Astrocyte (in vitro differentiated cells and primary cell): ENCODE measurements at regions not wholly inside any gene's neighbourhood (a gene's known extent, or its start where the extent isn't known, plus 50 kb on each side); places are given as distances from the start of the nearest gene placed in this dataset.

ENCODE experiments used
- DNase-seq: peaks from one replicate; pipeline ENCODE4 v3.0.0-alpha.2; 2010; ENCODE audit warnings: low read depth
- FAIRE-seq: peaks from 2 replicates; lab custom pipeline; 2011; peaks lifted over from hg19 to GRCh38; lab: Jason Lieb, UNC
- H2AFZ ChIP-seq: 2 replicates; pipeline ENCODE4 v1.6.0; 2012; ENCODE audit warnings: low read depth, low read length, inconsistent platforms
- H3K27ac ChIP-seq: 2 replicates; pipeline ENCODE4 v1.5.1; 2011; ENCODE audit warnings: low read depth, low read length, inconsistent platforms
- H3K27me3 ChIP-seq: 2 replicates; pipeline ENCODE4 v1.6.0; 2011; ENCODE audit warnings: low read length, inconsistent platforms; ENCODE audit not compliant: insufficient read depth
- H3K36me3 ChIP-seq: 2 replicates; pipeline ENCODE4 v1.5.1; 2011; ENCODE audit warnings: low read length, inconsistent platforms; ENCODE audit not compliant: insufficient read depth
- H3K4me1 ChIP-seq: 2 replicates; pipeline ENCODE4 v1.5.1; 2011; ENCODE audit warnings: low read length, inconsistent platforms; ENCODE audit not compliant: insufficient read depth
- H3K4me2 ChIP-seq: 2 replicates; pipeline ENCODE4 v1.6.0; 2012; ENCODE audit warnings: low read length, inconsistent platforms
- H3K4me3 ChIP-seq: 2 replicates; pipeline ENCODE4 v1.5.1; 2011; ENCODE audit warnings: low read depth, mild to moderate bottlenecking, low read length, inconsistent platforms; ENCODE audit not compliant: insufficient read depth
- H3K79me2 ChIP-seq: 2 replicates; pipeline ENCODE4 v1.6.0; 2012; ENCODE audit warnings: mild to moderate bottlenecking, low read length, inconsistent platforms; ENCODE audit not compliant: insufficient read depth
- H3K9ac ChIP-seq: 2 replicates; pipeline ENCODE4 v1.6.0; 2012; ENCODE audit warnings: mild to moderate bottlenecking, low read length, inconsistent platforms
- H3K9me3 ChIP-seq: 2 replicates; pipeline ENCODE4 v1.5.1; 2012; ENCODE audit warnings: low read depth, mild to moderate bottlenecking, low read length, inconsistent platforms; ENCODE audit not compliant: insufficient read depth
- H4K20me1 ChIP-seq: 2 replicates; pipeline ENCODE4 v1.6.0; 2012; ENCODE audit warnings: low read length, inconsistent platforms; ENCODE audit not compliant: insufficient read depth
- H3K27ac Mint-ChIP-seq: one replicate; pipeline ENCODE4 v1.8.0; 2021; ENCODE audit warnings: mild to moderate bottlenecking, mixed read lengths; ENCODE audit not compliant: unreplicated experiment
- H3K27me3 Mint-ChIP-seq: one replicate; pipeline ENCODE4 v1.8.0; 2021; ENCODE audit warnings: low read depth, mixed read lengths; ENCODE audit not compliant: unreplicated experiment
- H3K36me3 Mint-ChIP-seq: one replicate; pipeline ENCODE4 v1.8.0; 2021; ENCODE audit warnings: low read depth, mixed read lengths; ENCODE audit not compliant: unreplicated experiment
- H3K4me1 Mint-ChIP-seq: one replicate; pipeline ENCODE4 v1.8.0; 2021; ENCODE audit warnings: low read depth, mixed read lengths; ENCODE audit not compliant: unreplicated experiment
- H3K4me3 Mint-ChIP-seq: one replicate; pipeline ENCODE4 v1.8.0; 2021; ENCODE audit warnings: mild to moderate bottlenecking, moderate library complexity, mixed read lengths; ENCODE audit not compliant: unreplicated experiment
- H3K9me3 Mint-ChIP-seq: one replicate; pipeline ENCODE4 v1.8.0; 2021; ENCODE audit warnings: mild to moderate bottlenecking, mixed read lengths; ENCODE audit not compliant: unreplicated experiment
- EZH2 ChIP-seq: IDR thresholded peaks from 2 replicates; pipeline ENCODE4 v1.6.1; 2012; ENCODE audit warnings: mild to moderate bottlenecking, low read length, inconsistent platforms; ENCODE audit not compliant: insufficient read depth
- TF ChIP-seq, protein P1 (sequence below): IDR thresholded peaks from 2 replicates; pipeline ENCODE4 v1.5.1; 2011; ENCODE audit warnings: low read depth, mild to moderate bottlenecking, inconsistent platforms, low read length, moderate library complexity; ENCODE audit not compliant: insufficient read depth

GRCh38 chr3:23071758-23072157 is 131.4 kb upstream of the UBE2E2 start:
- Mint-ChIP-seq H3K27me3 (peaks cover 4% of the 10 kb centered on the region), H3K4me3 (no peak overlapping the region), H3K27ac (no peak overlapping the region), H3K9me3 (no peaks in the 10 kb centered on the region), H3K4me1 (peaks cover 19% of the 10 kb centered on the region), H3K36me3 (no peaks in the 10 kb centered on the region)
- Histone ChIP-seq H3K79me2 (no peaks in the 10 kb centered on the region), H3K27ac (no peak overlapping the region), H3K4me1 (peaks cover 2% of the 10 kb centered on the region), H3K9me3 (no peaks in the 10 kb centered on the region), H3K27me3 (peaks cover 8% of the 10 kb centered on the region), H4K20me1 (no peaks in the 10 kb centered on the region), H3K36me3 (no peaks in the 10 kb centered on the region), H3K9ac (no peak overlapping the region), H3K4me3 (no peak overlapping the region), H3K4me2 (no peak overlapping the region), H2AFZ (no peak overlapping the region)
- TF ChIP-seq, protein P1, sequence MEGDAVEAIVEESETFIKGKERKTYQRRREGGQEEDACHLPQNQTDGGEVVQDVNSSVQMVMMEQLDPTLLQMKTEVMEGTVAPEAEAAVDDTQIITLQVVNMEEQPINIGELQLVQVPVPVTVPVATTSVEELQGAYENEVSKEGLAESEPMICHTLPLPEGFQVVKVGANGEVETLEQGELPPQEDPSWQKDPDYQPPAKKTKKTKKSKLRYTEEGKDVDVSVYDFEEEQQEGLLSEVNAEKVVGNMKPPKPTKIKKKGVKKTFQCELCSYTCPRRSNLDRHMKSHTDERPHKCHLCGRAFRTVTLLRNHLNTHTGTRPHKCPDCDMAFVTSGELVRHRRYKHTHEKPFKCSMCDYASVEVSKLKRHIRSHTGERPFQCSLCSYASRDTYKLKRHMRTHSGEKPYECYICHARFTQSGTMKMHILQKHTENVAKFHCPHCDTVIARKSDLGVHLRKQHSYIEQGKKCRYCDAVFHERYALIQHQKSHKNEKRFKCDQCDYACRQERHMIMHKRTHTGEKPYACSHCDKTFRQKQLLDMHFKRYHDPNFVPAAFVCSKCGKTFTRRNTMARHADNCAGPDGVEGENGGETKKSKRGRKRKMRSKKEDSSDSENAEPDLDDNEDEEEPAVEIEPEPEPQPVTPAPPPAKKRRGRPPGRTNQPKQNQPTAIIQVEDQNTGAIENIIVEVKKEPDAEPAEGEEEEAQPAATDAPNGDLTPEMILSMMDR = no peak
- no peak for TF ChIP-seq EZH2
- FAIRE-seq (no peak), DNase-seq (no peak)

DNA sequence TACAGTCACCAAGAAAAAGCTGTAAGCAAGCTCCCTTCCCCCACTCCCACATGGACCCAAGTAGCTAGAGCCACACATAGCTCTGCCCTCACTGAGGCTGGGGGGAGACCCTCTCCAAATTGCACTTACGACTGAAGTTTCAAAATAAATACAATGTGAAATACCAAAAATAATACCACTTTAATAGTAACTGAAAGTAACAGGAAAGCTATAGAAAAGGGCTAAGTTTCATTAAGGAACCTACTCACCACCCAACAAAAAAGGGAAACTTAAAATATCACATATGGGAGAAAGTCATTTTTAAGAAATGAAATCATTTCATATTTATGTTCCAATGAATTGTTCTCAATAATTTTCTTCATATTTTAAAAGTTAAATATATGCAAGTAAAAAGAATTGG is 130.4 kb upstream of the UBE2E2 start:
- Mint-ChIP-seq H3K27me3 (peaks cover 4% of the 10 kb centered on the region), H3K27ac (no peak overlapping the region), H3K36me3 (no peaks in the 10 kb centered on the region), H3K4me3 (no peak overlapping the region), H3K4me1 (peaks cover 26% of the 10 kb centered on the region), H3K9me3 (no peaks in the 10 kb centered on the region)
- H3K4me2 ChIP-seq = no peak overlapping the region
- no peaks in the 10 kb centered on the region for H3K9me3 ChIP-seq
- no peak overlapping the region for H3K9ac ChIP-seq
- peaks cover 2% of the 10 kb centered on the region for H3K4me1 ChIP-seq
- H3K4me3 ChIP-seq = no peak overlapping the region
- no peaks in the 10 kb centered on the region for H3K36me3 ChIP-seq
- H2AFZ ChIP-seq = no peak overlapping the region
- H3K79me2 ChIP-seq = no peaks in the 10 kb centered on the region
- FAIRE-seq (no peak), DNase-seq (no peak)
- H3K27ac ChIP-seq = no peak overlapping the region
- H4K20me1 ChIP-seq = no peaks in the 10 kb centered on the region
- no peak for TF ChIP-seq EZH2
- TF ChIP-seq, protein P1 = no peak
- H3K27me3 ChIP-seq = peaks cover 8% of the 10 kb centered on the region

GRCh38 chr3:23073724-23074305 is 129.3 kb upstream of the UBE2E2 start:
- Mint-ChIP-seq H3K36me3 (no peaks in the 10 kb centered on the region), H3K27me3 (peaks cover 4% of the 10 kb centered on the region)

More at GRCh38 chr3:23073724-23074305, 129.3 kb upstream of the UBE2E2 start:
- no peak for DNase-seq
- Mint-ChIP-seq H3K27ac (no peak overlapping the region), H3K9me3 (no peaks in the 10 kb centered on the region), H3K4me3 (no peak overlapping the region), H3K4me1 (peaks cover 23% of the 10 kb centered on the region)
- TF ChIP-seq, protein P1 = no peak
- no peak for TF ChIP-seq EZH2
- Histone ChIP-seq H3K9ac (no peak overlapping the region), H3K4me1 (peaks cover 2% of the 10 kb centered on the region), H3K79me2 (no peaks in the 10 kb centered on the region), H3K9me3 (no peaks in the 10 kb centered on the region), H3K4me2 (no peak overlapping the region), H3K4me3 (no peak overlapping the region), H2AFZ (no peak overlapping the region), H3K27me3 (peaks cover 8% of the 10 kb centered on the region), H3K36me3 (no peaks in the 10 kb centered on the region), H3K27ac (no peak overlapping the region), H4K20me1 (no peaks in the 10 kb centered on the region)
- FAIRE-seq = no peak
